GM12873 (cell line): ENCODE measurements at regions not wholly inside any gene's neighbourhood (a gene's known extent, or its start where the extent isn't known, plus 50 kb on each side); places are given as distances from the start of the nearest gene placed in this dataset.

ENCODE experiments used
- CTCF ChIP-seq: IDR thresholded peaks from 2 replicates; pipeline ENCODE4 v1.5.1; 2012; ENCODE audit warnings: low read depth, mild to moderate bottlenecking, moderate library complexity, low read length, control low read depth; ENCODE audit not compliant: insufficient read depth; ENCODE audit errors: missing control alignments

- no peak for TF ChIP-seq CTCF
Observed at GRCh38 chr15:62934236-62934971, 108.1 kb upstream of the TPM1 start.

- no peak for TF ChIP-seq CTCF
Observed at GRCh38 chr15:62935300-62936081, 107.1 kb upstream of the TPM1 start.

- TF ChIP-seq CTCF = no peak
Observed at GRCh38 chr15:62938825-62939224, 103.7 kb upstream of the TPM1 start.

GRCh38 chr15:62940093-62940754 lies 102.3 kb upstream of the TPM1 start:
- no peak for TF ChIP-seq CTCF

GRCh38 chr15:62940755-62941361 lies 101.7 kb upstream of the TPM1 start:
- TF ChIP-seq CTCF = no peak

- TF ChIP-seq CTCF = no peak
Observed at GRCh38 chr15:62941699-62942098, 100.8 kb upstream of the TPM1 start.

GRCh38 chr15:62942428-62942827 lies 100.1 kb upstream of the TPM1 start:
- TF ChIP-seq CTCF = no peak
